SK-N-MC (cell line): ENCODE measurements at regions not wholly inside any gene's neighbourhood (a gene's known extent, or its start where the extent isn't known, plus 50 kb on each side); places are given as distances from the start of the nearest gene placed in this dataset.

Experiments used
- DNase-seq: peaks from one replicate; pipeline ENCODE4 v3.0.0-alpha.2; 2011; ENCODE audit warnings: low read depth, low spot score
- H3K27ac ChIP-seq: fragments of 200-600 bp; sonication (generic); 2 replicates; pipeline ENCODE4 v1.5.1; 2016; ENCODE audit warnings: mixed run types
- H3K36me3 ChIP-seq: fragments of 200-600 bp; sonication (generic); 2 replicates; pipeline ENCODE4 v1.6.1; 2017; ENCODE audit warnings: antibody characterized with exemption, low read length, mixed read lengths; ENCODE audit not compliant: insufficient read depth
- H3K4me3 ChIP-seq: fragments of 200-600 bp; sonication (generic); 2 replicates; pipeline ENCODE4 v1.5.1; 2016
- H3K9ac ChIP-seq: fragments of 200-600 bp; sonication (generic); 2 replicates; pipeline ENCODE4 v1.8.0; 2017; ENCODE audit warnings: mixed run types, mixed read lengths; ENCODE audit not compliant: insufficient read length
- H3K9me3 ChIP-seq: fragments of 200-600 bp; sonication (generic); 2 replicates; pipeline ENCODE4 v1.6.1; 2017; ENCODE audit warnings: low read depth, mild to moderate bottlenecking, antibody characterized with exemption, low read length, moderate library complexity, mixed read lengths
- EZH2 ChIP-seq: fragments of 200-600 bp; sonication (generic); IDR thresholded peaks from one replicate; pipeline ENCODE4 v1.6.1; 2017; ENCODE audit warnings: antibody characterized with exemption
- FOXP2 ChIP-seq: optimal IDR thresholded peaks from 2 replicates; pipeline ENCODE3; 2011; ENCODE audit warnings: mild to moderate bottlenecking, moderate library complexity; ENCODE audit not compliant: insufficient read depth; ENCODE audit errors: extremely low read length, control extremely low read depth
- POLR2AphosphoS5 ChIP-seq: IDR thresholded peaks from 2 replicates; pipeline ENCODE4 v1.6.1; 2012; ENCODE audit warnings: mild to moderate bottlenecking, low read depth, low read length, borderline replicate concordance

- TF ChIP-seq EZH2: no peak
- no peak for TF ChIP-seq POLR2AphosphoS5
- TF ChIP-seq FOXP2: no peak
- Histone ChIP-seq H3K27ac (no peak overlapping the region), H3K9ac (no peak overlapping the region), H3K4me3 (no peak overlapping the region), H3K9me3 (no peaks in the 10 kb centered on the region), H3K36me3 (no peaks in the 10 kb centered on the region)
- no peak for DNase-seq
Observed at GRCh38 chr12:115439008-115439601, 755.1 kb upstream of the TBX3 start.

- Histone ChIP-seq H3K9ac (no peak overlapping the region), H3K27ac (no peak overlapping the region), H3K36me3 (no peaks in the 10 kb centered on the region), H3K4me3 (no peak overlapping the region), H3K9me3 (no peaks in the 10 kb centered on the region)
- TF ChIP-seq POLR2AphosphoS5: no peak
- TF ChIP-seq FOXP2: no peak
- TF ChIP-seq EZH2: no peak
- DNase-seq: no peak
Observed at GRCh38 chr12:115438314-115438713, 754.3 kb upstream of the TBX3 start.

DNA sequence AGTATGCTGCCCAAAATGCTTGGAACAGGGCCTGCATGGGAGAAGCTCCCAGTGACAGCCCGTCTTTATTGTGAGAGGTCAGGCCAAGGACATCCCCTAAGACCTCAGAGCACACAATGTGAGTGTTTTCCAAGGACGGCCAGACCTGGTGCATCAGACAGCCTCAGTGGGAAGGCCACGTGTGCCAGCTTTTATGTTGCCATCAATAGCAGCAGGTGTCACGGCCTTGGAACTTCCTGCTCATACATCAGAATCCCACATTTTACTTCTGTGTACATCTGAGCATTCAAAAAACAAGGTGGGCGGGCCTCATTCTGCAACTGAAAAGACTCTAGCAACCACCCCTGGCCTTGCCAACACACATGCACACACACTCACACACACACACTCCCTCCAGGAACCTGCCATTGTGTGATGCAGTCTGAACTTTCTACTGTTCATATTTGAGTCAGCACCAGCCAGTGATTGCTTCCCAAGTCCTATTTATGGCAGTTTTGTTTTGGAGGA is 753.1 kb upstream of the TBX3 start:
- H3K9ac ChIP-seq: no peak overlapping the region
- no peak overlapping the region for H3K4me3 ChIP-seq
- H3K27ac ChIP-seq: no peak overlapping the region
- DNase-seq: no peak
- TF ChIP-seq POLR2AphosphoS5 (no peak), EZH2 (no peak), FOXP2 (no peak)
- H3K9me3 ChIP-seq: no peaks in the 10 kb centered on the region
- no peaks in the 10 kb centered on the region for H3K36me3 ChIP-seq

DNA sequence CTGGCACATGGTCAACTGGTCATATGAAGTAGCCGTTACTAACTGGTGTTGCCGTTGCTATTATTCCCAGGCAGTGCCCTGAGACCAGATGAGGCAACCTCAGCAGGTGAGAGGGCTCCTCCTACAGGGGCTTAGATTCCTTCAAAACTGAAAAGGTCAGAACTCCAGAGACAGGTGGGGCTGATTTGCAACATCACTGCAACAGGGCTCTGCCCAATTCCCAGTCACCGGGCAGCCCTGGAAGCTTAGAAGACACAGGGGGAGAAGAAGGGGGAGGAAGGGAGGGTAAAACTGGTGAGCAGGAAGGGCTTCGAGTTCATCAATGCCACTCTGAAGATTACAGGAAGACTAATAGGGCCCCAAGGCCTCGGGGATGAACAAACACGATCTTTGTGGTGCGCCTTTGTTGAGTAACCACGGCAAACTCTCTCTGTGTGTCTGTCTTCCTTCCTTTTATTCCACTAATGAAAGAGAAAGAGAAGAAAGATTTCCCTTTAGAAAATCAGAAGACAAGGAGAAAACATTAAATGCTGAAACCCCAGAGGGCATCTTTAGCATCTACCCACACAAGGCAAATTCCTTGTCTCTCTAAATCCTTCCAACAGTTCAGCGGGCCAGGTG is 749.1 kb upstream of the TBX3 start:
- Histone ChIP-seq H3K27ac (no peak overlapping the region), H3K4me3 (no peak overlapping the region), H3K9me3 (no peaks in the 10 kb centered on the region), H3K9ac (no peak overlapping the region), H3K36me3 (no peaks in the 10 kb centered on the region)
- TF ChIP-seq POLR2AphosphoS5: no peak
- no peak for DNase-seq

GRCh38 chr12:115430636-115431035 is 746.7 kb upstream of the TBX3 start:
- H3K4me3 ChIP-seq: no peak overlapping the region
- no peak overlapping the region for H3K27ac ChIP-seq
- no peaks in the 10 kb centered on the region for H3K36me3 ChIP-seq
- H3K9ac ChIP-seq: no peak overlapping the region
- no peaks in the 10 kb centered on the region for H3K9me3 ChIP-seq
- no peak for TF ChIP-seq POLR2AphosphoS5
- no peak for TF ChIP-seq FOXP2
- no peak for TF ChIP-seq EZH2
- DNase-seq: no peak

DNA sequence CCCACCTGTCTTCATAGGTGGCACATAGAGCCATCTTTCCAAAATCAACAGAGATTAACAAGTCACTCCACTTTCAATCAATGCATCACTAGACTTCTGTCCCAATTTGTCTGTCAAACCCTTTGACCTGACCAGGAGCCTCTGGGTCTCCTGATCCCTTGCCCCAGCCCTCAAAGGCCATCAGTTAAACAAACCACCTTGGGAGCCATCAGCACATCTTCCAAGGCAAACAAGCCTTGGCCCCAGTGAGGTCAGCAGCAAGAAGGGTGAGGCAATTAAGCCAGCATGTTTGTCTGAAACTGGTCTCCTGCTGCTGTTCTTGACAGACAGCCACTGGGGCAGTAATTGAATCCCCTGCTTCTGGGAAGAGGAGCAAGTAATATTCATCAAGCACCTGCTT is 742.8 kb upstream of the TBX3 start:
- Histone ChIP-seq H3K36me3 (no peaks in the 10 kb centered on the region), H3K9ac (no peak overlapping the region), H3K9me3 (no peaks in the 10 kb centered on the region), H3K4me3 (no peak overlapping the region), H3K27ac (no peak overlapping the region)
- TF ChIP-seq EZH2: no peak
- no peak for TF ChIP-seq POLR2AphosphoS5
- TF ChIP-seq FOXP2: no peak
- no peak for DNase-seq

DNA sequence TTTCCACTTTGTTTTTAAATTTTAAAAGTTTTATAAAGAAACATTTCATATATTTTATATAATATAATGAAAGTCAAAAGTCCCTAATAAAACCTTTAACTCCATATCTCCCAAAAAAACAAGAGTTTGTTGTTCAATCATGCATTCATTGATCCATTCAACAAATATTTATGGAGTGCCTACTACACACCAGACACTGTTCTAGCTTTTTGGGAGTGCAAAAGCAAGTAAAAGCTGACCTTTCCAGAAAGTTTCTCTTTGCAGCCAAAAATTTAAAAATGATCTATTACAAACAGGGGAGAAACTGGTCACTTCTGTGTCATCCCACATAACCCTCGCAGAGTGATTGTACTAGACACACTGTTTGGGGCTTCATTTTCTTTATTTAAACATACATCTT is 740.0 kb upstream of the TBX3 start:
- TF ChIP-seq EZH2 (no peak), FOXP2 (no peak), POLR2AphosphoS5 (no peak)
- Histone ChIP-seq H3K9ac (no peak overlapping the region), H3K9me3 (no peaks in the 10 kb centered on the region), H3K4me3 (no peak overlapping the region), H3K36me3 (no peaks in the 10 kb centered on the region), H3K27ac (no peak overlapping the region)
- no peak for DNase-seq

DNA sequence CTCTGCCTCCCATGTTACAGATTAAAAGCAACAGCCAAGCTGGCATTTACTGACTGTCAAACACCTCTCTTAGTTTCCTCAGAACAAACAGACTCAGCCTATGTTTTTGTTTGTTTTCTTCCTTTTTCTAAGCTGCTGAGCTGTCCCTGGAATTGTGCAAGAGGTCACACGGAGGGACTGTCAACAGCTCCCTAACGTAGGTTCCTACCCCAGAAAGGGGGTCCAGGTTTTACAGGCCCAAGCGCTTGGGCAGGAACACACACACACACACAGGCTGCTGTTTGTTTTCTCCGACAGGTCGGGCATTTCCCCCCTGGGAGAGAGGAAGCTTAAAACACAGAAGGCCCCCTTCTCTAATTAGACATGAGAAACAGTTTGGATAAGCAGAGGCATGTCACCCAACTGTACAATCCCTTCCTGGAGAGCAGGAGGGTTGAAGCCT is 739.6 kb upstream of the TBX3 start:
- no peak overlapping the region for H3K9ac ChIP-seq
- no peak for DNase-seq
- no peaks in the 10 kb centered on the region for H3K9me3 ChIP-seq
- TF ChIP-seq FOXP2: no peak
- TF ChIP-seq EZH2: no peak
- TF ChIP-seq POLR2AphosphoS5: no peak
- no peak overlapping the region for H3K4me3 ChIP-seq
- no peak overlapping the region for H3K27ac ChIP-seq
- H3K36me3 ChIP-seq: no peaks in the 10 kb centered on the region

- no peak overlapping the region for H3K27ac ChIP-seq
Observed at GRCh38 chr12:115422845-115423545, 739.0 kb upstream of the TBX3 start.

More at GRCh38 chr12:115422845-115423545, 739.0 kb upstream of the TBX3 start:
- Histone ChIP-seq H3K36me3 (no peaks in the 10 kb centered on the region), H3K9ac (no peak overlapping the region), H3K9me3 (no peaks in the 10 kb centered on the region), H3K4me3 (no peak overlapping the region)
- DNase-seq: no peak
- TF ChIP-seq POLR2AphosphoS5 (no peak), EZH2 (no peak), FOXP2 (no peak)
